ENCODE measurements at regions not wholly inside any gene's neighbourhood (a gene's known extent, or its start where the extent isn't known, plus 50 kb on each side); places are given as distances from the start of the nearest gene placed in this dataset.

- no peaks in the 10 kb centered on the region for H3K79me2 ChIP-seq (ENCODE audit: insufficient read depth, low read length)
- no peak overlapping the region for H3K4me3 ChIP-seq (ENCODE audit: low read length, poor library complexity, severe bottlenecking)
- TF ChIP-seq CTCF (conservative IDR thresholded peaks at IDR 0.05; ENCODE audit: low read length) (no peak), EZH2phosphoT487 (IDR thresholded peaks at IDR 0.05; ENCODE audit: borderline replicate concordance) (no peak)
- no peaks in the 10 kb centered on the region for H3K9me2 ChIP-seq (replicated peaks; ENCODE audit: low read depth, low read length)
- H3K4me1 ChIP-seq (ENCODE audit: insufficient read depth, low read length, poor library complexity, severe bottlenecking): no peaks in the 10 kb centered on the region
- no peaks in the 10 kb centered on the region for H3K9me3 ChIP-seq (ENCODE audit: insufficient read depth, low read depth, low read length)
- no peaks in the 10 kb centered on the region for H3K36me3 ChIP-seq (ENCODE audit: insufficient read depth, low read length)
- no peak overlapping the region for H2AFZ ChIP-seq (ENCODE audit: low read length)
- H3K9ac ChIP-seq (ENCODE audit: low read depth, low read length, poor library complexity, severe bottlenecking): no peak overlapping the region
- H3K4me2 ChIP-seq (ENCODE audit: low read depth, low read length, poor library complexity, severe bottlenecking): no peak overlapping the region
- H4K20me1 ChIP-seq (ENCODE audit: insufficient read depth, low read length, poor library complexity, severe bottlenecking): no peaks in the 10 kb centered on the region
- no peaks in the 10 kb centered on the region for H3K27me3 ChIP-seq (ENCODE audit: insufficient read depth, low read length, poor library complexity, severe bottlenecking)
- no peaks in the 10 kb centered on the region for H3F3A ChIP-seq (ENCODE audit: low read depth)
Observed at GRCh38 chr2:160719116-160719515, 225.5 kb upstream of the RBMS1 start.

- no peak overlapping the region for H2AFZ ChIP-seq (ENCODE audit: low read length)
Observed at GRCh38 chr2:160720098-160720497, 226.5 kb upstream of the RBMS1 start.

GRCh38 chr2:160721089-160722040 lies 227.8 kb upstream of the RBMS1 start:
- Histone ChIP-seq H4K20me1 (ENCODE audit: insufficient read depth, low read length, poor library complexity, severe bottlenecking) (no peaks in the 10 kb centered on the region), H3K4me3 (ENCODE audit: low read length, poor library complexity, severe bottlenecking) (no peak overlapping the region), H3K9me2 (replicated peaks; ENCODE audit: low read depth, low read length) (no peaks in the 10 kb centered on the region), H3F3A (ENCODE audit: low read depth) (no peaks in the 10 kb centered on the region), H3K4me2 (ENCODE audit: low read depth, low read length, poor library complexity, severe bottlenecking) (no peak overlapping the region), H3K4me1 (ENCODE audit: insufficient read depth, low read length, poor library complexity, severe bottlenecking) (no peaks in the 10 kb centered on the region), H3K36me3 (ENCODE audit: insufficient read depth, low read length) (no peaks in the 10 kb centered on the region), H3K9me3 (ENCODE audit: insufficient read depth, low read depth, low read length) (no peaks in the 10 kb centered on the region), H2AFZ (ENCODE audit: low read length) (no peak overlapping the region), H3K27me3 (ENCODE audit: insufficient read depth, low read length, poor library complexity, severe bottlenecking) (no peaks in the 10 kb centered on the region), H3K79me2 (ENCODE audit: insufficient read depth, low read length) (no peaks in the 10 kb centered on the region), H3K9ac (ENCODE audit: low read depth, low read length, poor library complexity, severe bottlenecking) (no peak overlapping the region)
- TF ChIP-seq EZH2phosphoT487 (IDR thresholded peaks at IDR 0.05; ENCODE audit: borderline replicate concordance) (no peak), CTCF (conservative IDR thresholded peaks at IDR 0.05; ENCODE audit: low read length) (no peak)

More at GRCh38 chr2:160720098-160720497, 226.5 kb upstream of the RBMS1 start:
- H3K4me1 ChIP-seq (ENCODE audit: insufficient read depth, low read length, poor library complexity, severe bottlenecking): no peaks in the 10 kb centered on the region
- H3K79me2 ChIP-seq (ENCODE audit: insufficient read depth, low read length): no peaks in the 10 kb centered on the region
- H3F3A ChIP-seq (ENCODE audit: low read depth): no peaks in the 10 kb centered on the region
- no peaks in the 10 kb centered on the region for H3K9me2 ChIP-seq (replicated peaks; ENCODE audit: low read depth, low read length)
- no peaks in the 10 kb centered on the region for H3K27me3 ChIP-seq (ENCODE audit: insufficient read depth, low read length, poor library complexity, severe bottlenecking)
- H3K4me3 ChIP-seq (ENCODE audit: low read length, poor library complexity, severe bottlenecking): no peak overlapping the region
- H3K9ac ChIP-seq (ENCODE audit: low read depth, low read length, poor library complexity, severe bottlenecking): no peak overlapping the region
- no peaks in the 10 kb centered on the region for H3K36me3 ChIP-seq (ENCODE audit: insufficient read depth, low read length)
- no peaks in the 10 kb centered on the region for H4K20me1 ChIP-seq (ENCODE audit: insufficient read depth, low read length, poor library complexity, severe bottlenecking)
- no peaks in the 10 kb centered on the region for H3K9me3 ChIP-seq (ENCODE audit: insufficient read depth, low read depth, low read length)
- H3K4me2 ChIP-seq (ENCODE audit: low read depth, low read length, poor library complexity, severe bottlenecking): no peak overlapping the region
- TF ChIP-seq CTCF (conservative IDR thresholded peaks at IDR 0.05; ENCODE audit: low read length) (no peak), EZH2phosphoT487 (IDR thresholded peaks at IDR 0.05; ENCODE audit: borderline replicate concordance) (no peak)

Data from Loucy (cell line).